Loucy (cell line): ENCODE measurements at regions not wholly inside any gene's neighbourhood (a gene's known extent, or its start where the extent isn't known, plus 50 kb on each side); places are given as distances from the start of the nearest gene placed in this dataset.

Source experiments
- EZH2phosphoT487 ChIP-seq: fragments of 200-600 bp; IDR thresholded peaks from 2 replicates; pipeline ENCODE4 v1.6.1; 2018; ENCODE audit warnings: antibody characterized with exemption, mild to moderate bottlenecking, moderate library complexity, borderline replicate concordance
- TF ChIP-seq, protein P1 (sequence below): fragments of 200-600 bp; sonication (generic); conservative IDR thresholded peaks from 2 replicates; pipeline ENCODE4 v1.5.1; 2014; ENCODE audit warnings: mild to moderate bottlenecking, antibody characterized with exemption, low read length

DNA sequence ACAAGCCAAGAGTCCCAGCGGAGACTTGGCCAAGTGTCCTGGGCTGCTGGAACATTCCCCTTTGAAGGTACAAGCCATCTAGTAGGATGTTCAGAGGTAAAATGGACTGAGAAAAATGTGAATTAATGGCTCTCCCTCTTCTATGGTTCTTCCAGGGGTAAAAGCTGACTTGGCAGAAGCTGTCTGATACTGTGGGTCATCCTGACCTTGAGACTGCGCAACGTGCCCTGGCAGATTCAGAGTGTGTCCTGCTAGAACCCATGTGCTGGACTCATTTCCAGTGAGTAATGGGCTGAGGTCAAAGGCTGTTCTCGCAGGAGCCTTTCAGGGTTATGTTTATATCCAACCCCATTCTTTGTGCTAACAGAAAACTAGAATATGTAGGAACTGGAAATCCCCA is 423.0 kb upstream of the CD180 start:
- TF ChIP-seq, protein P1, sequence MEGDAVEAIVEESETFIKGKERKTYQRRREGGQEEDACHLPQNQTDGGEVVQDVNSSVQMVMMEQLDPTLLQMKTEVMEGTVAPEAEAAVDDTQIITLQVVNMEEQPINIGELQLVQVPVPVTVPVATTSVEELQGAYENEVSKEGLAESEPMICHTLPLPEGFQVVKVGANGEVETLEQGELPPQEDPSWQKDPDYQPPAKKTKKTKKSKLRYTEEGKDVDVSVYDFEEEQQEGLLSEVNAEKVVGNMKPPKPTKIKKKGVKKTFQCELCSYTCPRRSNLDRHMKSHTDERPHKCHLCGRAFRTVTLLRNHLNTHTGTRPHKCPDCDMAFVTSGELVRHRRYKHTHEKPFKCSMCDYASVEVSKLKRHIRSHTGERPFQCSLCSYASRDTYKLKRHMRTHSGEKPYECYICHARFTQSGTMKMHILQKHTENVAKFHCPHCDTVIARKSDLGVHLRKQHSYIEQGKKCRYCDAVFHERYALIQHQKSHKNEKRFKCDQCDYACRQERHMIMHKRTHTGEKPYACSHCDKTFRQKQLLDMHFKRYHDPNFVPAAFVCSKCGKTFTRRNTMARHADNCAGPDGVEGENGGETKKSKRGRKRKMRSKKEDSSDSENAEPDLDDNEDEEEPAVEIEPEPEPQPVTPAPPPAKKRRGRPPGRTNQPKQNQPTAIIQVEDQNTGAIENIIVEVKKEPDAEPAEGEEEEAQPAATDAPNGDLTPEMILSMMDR, result no peak
- no peak for TF ChIP-seq EZH2phosphoT487
